Testis (tissue), 2 donors: ENCODE measurements at regions not wholly inside any gene's neighbourhood (a gene's known extent, or its start where the extent isn't known, plus 50 kb on each side); places are given as distances from the start of the nearest gene placed in this dataset.

ENCODE experiments used
- DNase-seq: peaks from one replicate; pipeline ENCODE4 v3.0.0-alpha.2; 2019
- H3K27ac ChIP-seq, 2 donors: fragments of 200-600 bp; sonication (generic); one replicate each; pipeline ENCODE4 v1.5.1; 2019
- H3K27me3 ChIP-seq: fragments of 200-600 bp; sonication (generic); one replicate; pipeline ENCODE4 v1.5.1; 2019
- H3K36me3 ChIP-seq: fragments of 200-600 bp; sonication (generic); one replicate; pipeline ENCODE4 v1.5.1; 2017; ENCODE audit warnings: low read depth; ENCODE audit errors: missing control alignments
- H3K4me1 ChIP-seq: fragments of 200-600 bp; sonication (generic); one replicate; pipeline ENCODE4 v1.5.1; 2019
- H3K4me3 ChIP-seq, 2 donors: fragments of 200-600 bp; sonication (generic); one replicate each; pipeline ENCODE4 v1.5.1; 2017 to 2019
- H3K9me3 ChIP-seq: fragments of 200-600 bp; sonication (generic); one replicate; pipeline ENCODE4 v1.5.1; 2017
- CTCF ChIP-seq, 3 experiments: fragments of 450-650 bp in 2 of 3; fragments of 200-600 bp in 1 of 3; sonication (generic) in 1 of 3; IDR thresholded peaks; one replicate each; pipeline ENCODE4 v1.5.1; 2016 to 2019; ENCODE audit warnings: antibody characterized with exemption in 3 of 3, mild to moderate bottlenecking in 2 of 3, moderate library complexity in 1 of 3
- POLR2A ChIP-seq: fragments of 450-650 bp; IDR thresholded peaks from one replicate; pipeline ENCODE4 v1.6.1; 2017; ENCODE audit warnings: antibody characterized with exemption, mild to moderate bottlenecking, moderate library complexity
- WGBS, 2 donors: methylation state at CpG; one replicate each; pipeline ENCODE4 v1.1.5; 2018; 5-methylcytosine and 5-hydroxymethylcytosine counted together
- intact Hi-C: fragments of 100-400 bp; cut with DNase I; formaldehyde crosslinking; loops from one replicate; pipeline ENCODE4 v1.15.1; 2023; ENCODE audit warnings: low total_unique reads

GRCh38 chr3:107235193-107235927 lies 141.9 kb upstream of the CCDC54 start:
- Histone ChIP-seq H3K27ac (peak overlapping the region; percentile 82 to 84), H3K27me3 (no peaks in the 10 kb centered on the region), H3K9me3 (no peaks in the 10 kb centered on the region), H3K4me1 (peaks cover 20% of the 10 kb centered on the region), H3K36me3 (no peaks in the 10 kb centered on the region), H3K4me3 (peak overlapping the region; percentile 53 to 57)
- WGBS, 2 donors: 24 to 32% methylated on average over 13 of the region's 13 CpGs
- intact Hi-C loops: loop anchor here (10.0 kb wide), 1 partner anchor 429 kb away; no protein-coding TSS in a partner anchor
- TF ChIP-seq POLR2A (no peak), CTCF (IDR thresholded peaks at IDR 0.05) (no peak)
- peak; percentile 38 for DNase-seq

DNA sequence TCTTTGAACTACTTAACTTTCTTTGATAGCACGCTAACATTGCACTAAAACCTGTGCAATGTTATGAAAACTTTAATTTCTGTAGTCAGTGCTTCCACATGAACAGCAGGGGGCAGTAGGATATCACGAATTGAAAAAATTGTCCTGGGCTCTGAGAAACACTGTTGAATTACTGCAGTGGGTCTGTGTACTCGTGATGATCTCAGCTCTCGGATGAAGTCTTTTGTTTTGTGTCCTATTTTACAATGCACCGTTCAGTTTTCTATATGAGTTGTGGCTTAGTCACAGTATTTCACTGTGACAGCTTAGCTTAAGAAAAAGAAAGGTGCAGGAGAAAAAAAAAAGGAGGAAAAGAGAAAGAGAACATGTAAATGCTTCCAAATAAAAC lies 141.3 kb upstream of the CCDC54 start:
- peak; percentile 54 for DNase-seq
- H3K36me3 ChIP-seq: no peaks in the 10 kb centered on the region
- H3K4me3 ChIP-seq: peak overlapping the region; percentile 53 to 57
- peaks cover 20% of the 10 kb centered on the region for H3K4me1 ChIP-seq
- no peaks in the 10 kb centered on the region for H3K9me3 ChIP-seq
- H3K27me3 ChIP-seq: no peaks in the 10 kb centered on the region
- H3K27ac ChIP-seq: peak overlapping the region; percentile 82 to 84
- TF ChIP-seq POLR2A (no peak), CTCF (IDR thresholded peaks at IDR 0.05) (peak; percentile 90 to 97 (median 96))
- 2 to 3% methylated on average over 5 of the region's 5 CpGs for WGBS, 2 donors
- intact Hi-C loops: loop anchor here (10.0 kb wide), 1 partner anchor 429 kb away; no protein-coding TSS in a partner anchor

GRCh38 chr3:107236655-107237337 lies 140.4 kb upstream of the CCDC54 start:
- peaks cover 20% of the 10 kb centered on the region for H3K4me1 ChIP-seq
- intact Hi-C loops: loop anchor here (10.0 kb wide), 1 partner anchor 428 kb away; no protein-coding TSS in a partner anchor
- no peaks in the 10 kb centered on the region for H3K9me3 ChIP-seq
- DNase-seq: no peak
- H3K4me3 ChIP-seq: no peak overlapping the region
- TF ChIP-seq CTCF (IDR thresholded peaks at IDR 0.05): no peak
- TF ChIP-seq POLR2A: no peak
- peak overlapping the region; percentile 82 to 84 for H3K27ac ChIP-seq
- no peaks in the 10 kb centered on the region for H3K36me3 ChIP-seq
- no peaks in the 10 kb centered on the region for H3K27me3 ChIP-seq
- WGBS, 2 donors: 72 to 79% methylated on average over 4 of the region's 4 CpGs

GRCh38 chr3:107238787-107239186 lies 138.5 kb upstream of the CCDC54 start:
- H3K4me3 ChIP-seq: no peak overlapping the region
- TF ChIP-seq POLR2A: no peak
- TF ChIP-seq CTCF (IDR thresholded peaks at IDR 0.05): no peak
- no peak overlapping the region for H3K27ac ChIP-seq
- H3K36me3 ChIP-seq: no peaks in the 10 kb centered on the region
- DNase-seq: no peak
- no peaks in the 10 kb centered on the region for H3K9me3 ChIP-seq
- intact Hi-C loops: loop anchor here (10.0 kb wide), 1 partner anchor 426 kb away; no protein-coding TSS in a partner anchor
- WGBS, 2 donors: 79 to 81% methylated on average over 2 of the region's 2 CpGs
- no peaks in the 10 kb centered on the region for H3K27me3 ChIP-seq
- H3K4me1 ChIP-seq: peaks cover 33% of the 10 kb centered on the region
